ENCODE measurements at regions not wholly inside any gene's neighbourhood (a gene's known extent, or its start where the extent isn't known, plus 50 kb on each side); places are given as distances from the start of the nearest gene placed in this dataset.

DNA sequence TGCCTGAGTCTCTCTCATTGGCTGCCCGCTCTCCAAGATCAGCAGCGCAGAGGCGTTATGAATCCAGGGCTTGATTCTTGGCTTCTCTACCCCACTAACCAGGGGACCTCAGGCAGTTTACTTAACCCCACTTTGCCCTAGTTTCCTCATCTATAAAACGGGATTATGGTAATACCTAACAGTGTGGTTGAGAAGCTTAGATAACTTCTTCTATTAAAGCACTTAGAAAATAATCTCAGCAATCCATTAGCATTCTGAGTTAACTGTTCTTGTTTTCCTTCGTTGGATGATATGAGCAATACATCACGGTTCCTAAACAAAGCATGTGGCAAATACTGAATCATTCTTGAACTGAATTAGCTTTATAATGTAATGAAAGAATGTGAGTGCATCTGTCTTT lies 116.3 kb upstream of the FKBP1C start:
- DNase-seq, result no peak
- no peak overlapping the region for H3K9ac ChIP-seq (ENCODE audit: low read length)
- H3K18ac ChIP-seq (ENCODE audit: low read depth in 1 of 2, low read length in 2 of 2), result no peak overlapping the region
- H3K9me3 ChIP-seq (ENCODE audit: control insufficient read depth, low read length), result no peaks in the 10 kb centered on the region
- H3K4me2 ChIP-seq (ENCODE audit: low read length, poor library complexity, severe bottlenecking), result no peak overlapping the region
- H2BK12ac ChIP-seq (ENCODE audit: low read length in 2 of 2), result no peak overlapping the region
- no peak overlapping the region for H3K23ac ChIP-seq (ENCODE audit: low read length in 2 of 2)
- H3K79me1 ChIP-seq (replicated peaks; ENCODE audit: low read length, poor library complexity, severe bottlenecking), result no peaks in the 10 kb centered on the region
- H3K4ac ChIP-seq (ENCODE audit: low read depth in 1 of 2, low read length in 2 of 2), result no peak overlapping the region
- H3K14ac ChIP-seq (ENCODE audit: low read length in 2 of 2), result no peak overlapping the region
- H2BK15ac ChIP-seq (ENCODE audit: low read depth, poor library complexity, severe bottlenecking), result no peak overlapping the region
- no peak overlapping the region for H3K27ac ChIP-seq (ENCODE audit: low read length, poor library complexity, severe bottlenecking)
- no peak overlapping the region for H2AFZ ChIP-seq (ENCODE audit: low read depth, low read length)
- H3K36me3 ChIP-seq (ENCODE audit: control insufficient read depth in 1 of 2, insufficient read depth in 2 of 2, low read depth in 1 of 2, low read length in 2 of 2), result no peaks in the 10 kb centered on the region
- no peak overlapping the region for H2AK5ac ChIP-seq (ENCODE audit: low read length, severe bottlenecking)
- no peak overlapping the region for H2BK120ac ChIP-seq (ENCODE audit: low read depth, low read length)
- H4K8ac ChIP-seq (ENCODE audit: low read length), result no peak overlapping the region
- no peak overlapping the region for H2BK5ac ChIP-seq (ENCODE audit: low read depth, low read length, poor library complexity, severe bottlenecking)
- no peaks in the 10 kb centered on the region for H3K27me3 ChIP-seq (ENCODE audit: control insufficient read depth in 1 of 2, insufficient read depth in 1 of 2, low read length in 2 of 2)
- no peak overlapping the region for H4K91ac ChIP-seq (ENCODE audit: low read length)
- H3K4me3 ChIP-seq (ENCODE audit: insufficient read depth in 1 of 2, low read depth in 1 of 2, low read length in 2 of 2), result no peak overlapping the region
- H3K4me1 ChIP-seq (ENCODE audit: control insufficient read depth, insufficient read depth, low read depth, low read length), result no peaks in the 10 kb centered on the region
- WGBS, result 86% methylated on average over 5 of the region's 6 CpGs

DNA sequence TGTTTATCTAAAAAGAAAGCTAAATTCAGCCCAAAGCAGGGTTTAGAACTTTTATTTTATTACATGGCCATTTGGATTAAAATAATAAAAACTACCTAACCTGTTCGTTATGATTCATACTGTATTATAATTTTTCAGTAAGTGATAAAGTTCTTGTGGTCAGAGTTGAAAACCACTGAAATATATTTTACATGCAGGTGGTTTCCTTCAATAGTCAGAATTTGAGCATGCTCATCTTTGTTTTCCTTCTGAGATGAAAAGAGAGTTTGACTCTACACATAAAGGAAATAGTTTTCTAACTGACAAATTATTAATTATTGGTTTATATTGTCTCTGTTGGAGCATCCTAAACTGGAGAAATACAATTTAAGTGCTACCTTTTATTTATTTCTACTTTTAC lies 114.0 kb upstream of the FKBP1C start:
- no peaks in the 10 kb centered on the region for H3K9me3 ChIP-seq (ENCODE audit: control insufficient read depth, low read length)
- no peaks in the 10 kb centered on the region for H3K36me3 ChIP-seq (ENCODE audit: control insufficient read depth in 1 of 2, insufficient read depth in 2 of 2, low read depth in 1 of 2, low read length in 2 of 2)
- no peak overlapping the region for H3K4ac ChIP-seq (ENCODE audit: low read depth in 1 of 2, low read length in 2 of 2)
- no peaks in the 10 kb centered on the region for H3K79me1 ChIP-seq (replicated peaks; ENCODE audit: low read length, poor library complexity, severe bottlenecking)
- H2BK5ac ChIP-seq (ENCODE audit: low read depth, low read length, poor library complexity, severe bottlenecking), result no peak overlapping the region
- no peak overlapping the region for H2BK15ac ChIP-seq (ENCODE audit: low read depth, poor library complexity, severe bottlenecking)
- no peak overlapping the region for H2BK120ac ChIP-seq (ENCODE audit: low read depth, low read length)
- no peaks in the 10 kb centered on the region for H3K4me1 ChIP-seq (ENCODE audit: control insufficient read depth, insufficient read depth, low read depth, low read length)
- no peak overlapping the region for H3K23ac ChIP-seq (ENCODE audit: low read length in 2 of 2)
- DNase-seq, result no peak
- no CpG with 5 or more reads among the region's 1 CpG for WGBS
- no peak overlapping the region for H2BK12ac ChIP-seq (ENCODE audit: low read length in 2 of 2)
- no peak overlapping the region for H3K14ac ChIP-seq (ENCODE audit: low read length in 2 of 2)
- no peak overlapping the region for H3K4me2 ChIP-seq (ENCODE audit: low read length, poor library complexity, severe bottlenecking)
- H4K8ac ChIP-seq (ENCODE audit: low read length), result no peak overlapping the region
- no peak overlapping the region for H3K4me3 ChIP-seq (ENCODE audit: insufficient read depth in 1 of 2, low read depth in 1 of 2, low read length in 2 of 2)
- no peak overlapping the region for H4K91ac ChIP-seq (ENCODE audit: low read length)
- no peak overlapping the region for H2AFZ ChIP-seq (ENCODE audit: low read depth, low read length)
- H3K9ac ChIP-seq (ENCODE audit: low read length), result no peak overlapping the region
- no peak overlapping the region for H2AK5ac ChIP-seq (ENCODE audit: low read length, severe bottlenecking)
- no peak overlapping the region for H3K27ac ChIP-seq (ENCODE audit: low read length, poor library complexity, severe bottlenecking)
- H3K18ac ChIP-seq (ENCODE audit: low read depth in 1 of 2, low read length in 2 of 2), result no peak overlapping the region
- H3K27me3 ChIP-seq (ENCODE audit: control insufficient read depth in 1 of 2, insufficient read depth in 1 of 2, low read length in 2 of 2), result no peaks in the 10 kb centered on the region

DNA sequence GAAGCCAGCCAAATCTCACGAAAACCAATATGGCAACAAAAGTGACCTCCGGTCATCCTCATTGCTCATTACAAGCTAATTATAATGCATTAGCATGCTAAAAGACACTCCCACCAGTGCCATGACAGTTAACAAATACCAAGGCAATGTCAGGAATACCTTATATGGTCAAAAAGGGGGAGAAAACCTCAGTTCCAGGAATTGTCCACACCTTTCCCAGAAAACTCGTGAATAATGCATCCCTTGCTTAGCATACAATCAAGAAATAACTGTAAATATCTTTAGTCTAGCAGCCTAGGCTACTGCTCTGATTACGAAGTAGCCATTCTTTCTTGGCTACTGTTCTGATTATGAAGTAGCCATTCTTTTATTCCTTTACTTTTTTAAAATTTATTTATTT lies 112.5 kb upstream of the FKBP1C start:
- no peaks in the 10 kb centered on the region for H3K4me1 ChIP-seq (ENCODE audit: control insufficient read depth, insufficient read depth, low read depth, low read length)
- no peak overlapping the region for H3K14ac ChIP-seq (ENCODE audit: low read length in 2 of 2)
- no peaks in the 10 kb centered on the region for H3K36me3 ChIP-seq (ENCODE audit: control insufficient read depth in 1 of 2, insufficient read depth in 2 of 2, low read depth in 1 of 2, low read length in 2 of 2)
- no peak overlapping the region for H3K4me3 ChIP-seq (ENCODE audit: insufficient read depth in 1 of 2, low read depth in 1 of 2, low read length in 2 of 2)
- H3K18ac ChIP-seq (ENCODE audit: low read depth in 1 of 2, low read length in 2 of 2), result no peak overlapping the region
- H2BK15ac ChIP-seq (ENCODE audit: low read depth, poor library complexity, severe bottlenecking), result no peak overlapping the region
- no peak overlapping the region for H3K23ac ChIP-seq (ENCODE audit: low read length in 2 of 2)
- no peak overlapping the region for H3K27ac ChIP-seq (ENCODE audit: low read length, poor library complexity, severe bottlenecking)
- no peak overlapping the region for H4K91ac ChIP-seq (ENCODE audit: low read length)
- no peak overlapping the region for H2AK5ac ChIP-seq (ENCODE audit: low read length, severe bottlenecking)
- H3K27me3 ChIP-seq (ENCODE audit: control insufficient read depth in 1 of 2, insufficient read depth in 1 of 2, low read length in 2 of 2), result no peaks in the 10 kb centered on the region
- no peak for DNase-seq
- no peak overlapping the region for H3K4ac ChIP-seq (ENCODE audit: low read depth in 1 of 2, low read length in 2 of 2)
- H2BK120ac ChIP-seq (ENCODE audit: low read depth, low read length), result no peak overlapping the region
- H2AFZ ChIP-seq (ENCODE audit: low read depth, low read length), result no peak overlapping the region
- no peak overlapping the region for H4K8ac ChIP-seq (ENCODE audit: low read length)
- H3K9ac ChIP-seq (ENCODE audit: low read length), result no peak overlapping the region
- no peaks in the 10 kb centered on the region for H3K79me1 ChIP-seq (replicated peaks; ENCODE audit: low read length, poor library complexity, severe bottlenecking)
- H2BK5ac ChIP-seq (ENCODE audit: low read depth, low read length, poor library complexity, severe bottlenecking), result no peak overlapping the region
- H2BK12ac ChIP-seq (ENCODE audit: low read length in 2 of 2), result no peak overlapping the region
- WGBS, result 72% methylated on average over 3 of the region's 4 CpGs
- no peak overlapping the region for H3K4me2 ChIP-seq (ENCODE audit: low read length, poor library complexity, severe bottlenecking)
- H3K9me3 ChIP-seq (ENCODE audit: control insufficient read depth, low read length), result no peaks in the 10 kb centered on the region

GRCh38 chr6:63099772-63100459 lies 111.4 kb upstream of the FKBP1C start:
- WGBS, result 93% methylated on average over 5 of the region's 6 CpGs
- no peak for DNase-seq
- no peak overlapping the region for H2BK120ac ChIP-seq (ENCODE audit: low read depth, low read length)
- no peak overlapping the region for H2AK5ac ChIP-seq (ENCODE audit: low read length, severe bottlenecking)
- no peaks in the 10 kb centered on the region for H3K4me1 ChIP-seq (ENCODE audit: control insufficient read depth, insufficient read depth, low read depth, low read length)
- no peak overlapping the region for H3K4ac ChIP-seq (ENCODE audit: low read depth in 1 of 2, low read length in 2 of 2)
- H2BK15ac ChIP-seq (ENCODE audit: low read depth, poor library complexity, severe bottlenecking), result no peak overlapping the region
- no peaks in the 10 kb centered on the region for H3K79me1 ChIP-seq (replicated peaks; ENCODE audit: low read length, poor library complexity, severe bottlenecking)
- H3K9ac ChIP-seq (ENCODE audit: low read length), result no peak overlapping the region
- H3K14ac ChIP-seq (ENCODE audit: low read length in 2 of 2), result no peak overlapping the region
- H4K91ac ChIP-seq (ENCODE audit: low read length), result no peak overlapping the region
- H3K4me3 ChIP-seq (ENCODE audit: insufficient read depth in 1 of 2, low read depth in 1 of 2, low read length in 2 of 2), result no peak overlapping the region
- no peaks in the 10 kb centered on the region for H3K9me3 ChIP-seq (ENCODE audit: control insufficient read depth, low read length)
- no peak overlapping the region for H3K23ac ChIP-seq (ENCODE audit: low read length in 2 of 2)
- no peak overlapping the region for H4K8ac ChIP-seq (ENCODE audit: low read length)
- no peak overlapping the region for H2AFZ ChIP-seq (ENCODE audit: low read depth, low read length)
- H2BK12ac ChIP-seq (ENCODE audit: low read length in 2 of 2), result no peak overlapping the region
- H3K36me3 ChIP-seq (ENCODE audit: control insufficient read depth in 1 of 2, insufficient read depth in 2 of 2, low read depth in 1 of 2, low read length in 2 of 2), result no peaks in the 10 kb centered on the region
- no peak overlapping the region for H3K27ac ChIP-seq (ENCODE audit: low read length, poor library complexity, severe bottlenecking)
- no peak overlapping the region for H3K18ac ChIP-seq (ENCODE audit: low read depth in 1 of 2, low read length in 2 of 2)
- H3K27me3 ChIP-seq (ENCODE audit: control insufficient read depth in 1 of 2, insufficient read depth in 1 of 2, low read length in 2 of 2), result no peaks in the 10 kb centered on the region
- H3K4me2 ChIP-seq (ENCODE audit: low read length, poor library complexity, severe bottlenecking), result no peak overlapping the region
- no peak overlapping the region for H2BK5ac ChIP-seq (ENCODE audit: low read depth, low read length, poor library complexity, severe bottlenecking)

Measured in mesenchymal stem cell (in vitro differentiated cells and primary cell).